SK-N-SH (cell line): ENCODE measurements at regions not wholly inside any gene's neighbourhood (a gene's known extent, or its start where the extent isn't known, plus 50 kb on each side); places are given as distances from the start of the nearest gene placed in this dataset.
"Not testable (repeated sequence)": the region's sequence is repeated elsewhere in the genome, so short reads cannot be mapped to it uniquely, and the experiment has no call there.

Experiments
- CTCF ChIP-seq: fragments of 200-600 bp; sonication (generic); IDR thresholded peaks from 2 replicates; pipeline ENCODE4 v1.6.1; 2017; ENCODE audit warnings: antibody characterized with exemption, mild to moderate bottlenecking, moderate library complexity
- EP300 ChIP-seq, 2 experiments: IDR thresholded peaks; 2 replicates each; pipeline versions ENCODE4 v1.4.0 to v1.6.1; 2012; ENCODE audit warnings: borderline replicate concordance in 1 of 2, low read depth in 1 of 2, low read length in 1 of 2
- FOSL2 ChIP-seq: IDR thresholded peaks from 2 replicates; pipeline ENCODE4 v1.4.0; 2012; ENCODE audit warnings: low read depth, mild to moderate bottlenecking, moderate library complexity, borderline replicate concordance
- POLR2AphosphoS5 ChIP-seq: IDR thresholded peaks from 2 replicates; pipeline ENCODE4 v1.6.1; 2012; ENCODE audit warnings: low read depth, low read length
- REST ChIP-seq: IDR thresholded peaks from 2 replicates; pipeline ENCODE4 v1.6.1; 2012; ENCODE audit warnings: mild to moderate bottlenecking, low read depth, low read length, moderate library complexity
- RFX5 ChIP-seq: IDR thresholded peaks from 2 replicates; pipeline ENCODE4 v1.6.1; 2012; ENCODE audit warnings: mild to moderate bottlenecking, improper control_type of control experiment, low read length
- USF1 ChIP-seq: IDR thresholded peaks from 2 replicates; pipeline ENCODE4 v1.4.0; 2012; ENCODE audit warnings: low read depth, borderline replicate concordance
- YY1 ChIP-seq: IDR thresholded peaks from 2 replicates; pipeline ENCODE4 v1.4.0; 2012; ENCODE audit warnings: low read depth, mild to moderate bottlenecking

- not testable (repeated sequence) for TF ChIP-seq POLR2AphosphoS5; EP300 (IDR thresholded peaks at IDR 0.05; ENCODE audit: borderline replicate concordance in 1 of 2, low read depth in 1 of 2, low read length in 1 of 2); REST; CTCF; RFX5; FOSL2; YY1; USF1
Observed at GRCh38 chr2:117383997-117384396, 430.5 kb upstream of the DDX18 start.
